Neutrophil (primary cell): ENCODE measurements at regions not wholly inside any gene's neighbourhood (a gene's known extent, or its start where the extent isn't known, plus 50 kb on each side); places are given as distances from the start of the nearest gene placed in this dataset.

Experiments
- H3K27ac ChIP-seq: fragments of 200-600 bp; sonication (generic); 2 replicates; pipeline ENCODE4 v1.5.1; 2016; ENCODE audit warnings: mild to moderate bottlenecking, moderate library complexity
- H3K27me3 ChIP-seq: fragments of 200-600 bp; sonication (generic); 2 replicates; pipeline ENCODE4 v1.6.0; 2016; ENCODE audit warnings: mild to moderate bottlenecking
- H3K36me3 ChIP-seq: fragments of 200-600 bp; sonication (generic); 2 replicates; pipeline ENCODE4 v1.5.1; 2017
- H3K4me1 ChIP-seq, 2 experiments: fragments of 200-600 bp in 1 of 2; sonication (generic) in 1 of 2; 1 replicate in 1 of 2; 2 replicates in 1 of 2; pipeline versions ENCODE4 v1.5.1 to v1.6.1; 2013 to 2016; ENCODE audit warnings: low read depth in 1 of 2, low read length in 1 of 2, mild to moderate bottlenecking in 1 of 2, moderate library complexity in 1 of 2; ENCODE audit not compliant: control insufficient read depth in 1 of 2, insufficient read depth in 1 of 2
- H3K4me3 ChIP-seq, 2 experiments: fragments of 200-600 bp in 1 of 2; sonication (generic) in 1 of 2; 1 replicate in 1 of 2; 2 replicates in 1 of 2; pipeline ENCODE4 v1.5.1; 2013 to 2016; ENCODE audit warnings: low read depth in 1 of 2, low read length in 1 of 2, mild to moderate bottlenecking in 1 of 2, moderate library complexity in 1 of 2
- H3K9me3 ChIP-seq: fragments of 200-600 bp; sonication (generic); 2 replicates; pipeline ENCODE4 v1.5.1; 2016
- TF ChIP-seq, protein P1 (sequence below): fragments of 200-600 bp; sonication (generic); IDR thresholded peaks from 2 replicates; pipeline ENCODE4 v1.5.1; 2016; ENCODE audit warnings: antibody characterized with exemption

- no peak overlapping the region for H3K27ac ChIP-seq
- TF ChIP-seq, protein P1, sequence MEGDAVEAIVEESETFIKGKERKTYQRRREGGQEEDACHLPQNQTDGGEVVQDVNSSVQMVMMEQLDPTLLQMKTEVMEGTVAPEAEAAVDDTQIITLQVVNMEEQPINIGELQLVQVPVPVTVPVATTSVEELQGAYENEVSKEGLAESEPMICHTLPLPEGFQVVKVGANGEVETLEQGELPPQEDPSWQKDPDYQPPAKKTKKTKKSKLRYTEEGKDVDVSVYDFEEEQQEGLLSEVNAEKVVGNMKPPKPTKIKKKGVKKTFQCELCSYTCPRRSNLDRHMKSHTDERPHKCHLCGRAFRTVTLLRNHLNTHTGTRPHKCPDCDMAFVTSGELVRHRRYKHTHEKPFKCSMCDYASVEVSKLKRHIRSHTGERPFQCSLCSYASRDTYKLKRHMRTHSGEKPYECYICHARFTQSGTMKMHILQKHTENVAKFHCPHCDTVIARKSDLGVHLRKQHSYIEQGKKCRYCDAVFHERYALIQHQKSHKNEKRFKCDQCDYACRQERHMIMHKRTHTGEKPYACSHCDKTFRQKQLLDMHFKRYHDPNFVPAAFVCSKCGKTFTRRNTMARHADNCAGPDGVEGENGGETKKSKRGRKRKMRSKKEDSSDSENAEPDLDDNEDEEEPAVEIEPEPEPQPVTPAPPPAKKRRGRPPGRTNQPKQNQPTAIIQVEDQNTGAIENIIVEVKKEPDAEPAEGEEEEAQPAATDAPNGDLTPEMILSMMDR = no peak
- H3K4me3 ChIP-seq = no peak overlapping the region
- no peaks in the 10 kb centered on the region for H3K4me1 ChIP-seq
- no peaks in the 10 kb centered on the region for H3K36me3 ChIP-seq
- peaks cover 52% of the 10 kb centered on the region for H3K27me3 ChIP-seq
- H3K9me3 ChIP-seq = no peaks in the 10 kb centered on the region
Observed at GRCh38 chr4:1473718-1474117, 67.5 kb upstream of the NKX1-1 start.

DNA sequence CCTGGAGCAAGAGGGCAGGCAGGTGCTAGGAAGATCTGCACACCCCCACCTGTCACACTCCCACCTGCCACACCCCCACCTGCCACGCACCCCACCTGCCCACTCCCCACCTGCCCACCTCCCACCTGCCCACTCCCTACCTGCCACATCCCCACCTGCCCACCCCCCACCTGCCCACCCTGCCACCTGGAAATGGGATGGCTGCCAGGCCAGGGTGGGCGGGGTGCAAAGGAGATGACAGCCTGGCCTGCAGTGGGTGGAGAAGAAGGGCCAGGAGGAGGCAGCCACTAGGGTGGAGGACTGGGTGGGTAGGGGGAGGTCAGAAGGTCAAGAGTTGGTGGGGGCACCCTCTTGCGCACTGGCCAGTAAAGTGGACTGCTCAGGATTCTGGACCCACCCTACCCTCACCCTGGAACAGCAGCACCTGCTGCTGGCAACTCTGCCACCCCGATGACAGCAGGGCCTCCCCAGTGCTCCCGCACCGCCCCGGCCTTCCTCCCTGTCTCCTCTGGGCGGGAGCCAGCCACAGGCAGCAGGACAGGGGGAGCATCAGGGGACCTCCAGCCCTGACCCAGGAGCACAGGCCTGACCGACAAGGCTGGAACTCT lies 66.8 kb upstream of the NKX1-1 start:
- TF ChIP-seq, protein P1 = no peak
- no peak overlapping the region for H3K27ac ChIP-seq
- no peak overlapping the region for H3K4me3 ChIP-seq
- no peaks in the 10 kb centered on the region for H3K36me3 ChIP-seq
- H3K9me3 ChIP-seq = no peaks in the 10 kb centered on the region
- H3K4me1 ChIP-seq = no peaks in the 10 kb centered on the region
- H3K27me3 ChIP-seq = peaks cover 52% of the 10 kb centered on the region

- H3K27ac ChIP-seq = no peak overlapping the region
- peaks cover 52% of the 10 kb centered on the region for H3K27me3 ChIP-seq
- H3K36me3 ChIP-seq = no peaks in the 10 kb centered on the region
- H3K4me3 ChIP-seq = no peak overlapping the region
- H3K4me1 ChIP-seq = no peaks in the 10 kb centered on the region
- H3K9me3 ChIP-seq = no peaks in the 10 kb centered on the region
- TF ChIP-seq, protein P1 = no peak
Observed at GRCh38 chr4:1472148-1472797, 66.0 kb upstream of the NKX1-1 start.

GRCh38 chr4:1471443-1472147 lies 65.4 kb upstream of the NKX1-1 start:
- Histone ChIP-seq H3K4me1 (no peaks in the 10 kb centered on the region), H3K9me3 (no peaks in the 10 kb centered on the region), H3K27ac (no peak overlapping the region), H3K27me3 (peaks cover 52% of the 10 kb centered on the region), H3K36me3 (no peaks in the 10 kb centered on the region), H3K4me3 (no peak overlapping the region)
- TF ChIP-seq, protein P1 = no peak

DNA sequence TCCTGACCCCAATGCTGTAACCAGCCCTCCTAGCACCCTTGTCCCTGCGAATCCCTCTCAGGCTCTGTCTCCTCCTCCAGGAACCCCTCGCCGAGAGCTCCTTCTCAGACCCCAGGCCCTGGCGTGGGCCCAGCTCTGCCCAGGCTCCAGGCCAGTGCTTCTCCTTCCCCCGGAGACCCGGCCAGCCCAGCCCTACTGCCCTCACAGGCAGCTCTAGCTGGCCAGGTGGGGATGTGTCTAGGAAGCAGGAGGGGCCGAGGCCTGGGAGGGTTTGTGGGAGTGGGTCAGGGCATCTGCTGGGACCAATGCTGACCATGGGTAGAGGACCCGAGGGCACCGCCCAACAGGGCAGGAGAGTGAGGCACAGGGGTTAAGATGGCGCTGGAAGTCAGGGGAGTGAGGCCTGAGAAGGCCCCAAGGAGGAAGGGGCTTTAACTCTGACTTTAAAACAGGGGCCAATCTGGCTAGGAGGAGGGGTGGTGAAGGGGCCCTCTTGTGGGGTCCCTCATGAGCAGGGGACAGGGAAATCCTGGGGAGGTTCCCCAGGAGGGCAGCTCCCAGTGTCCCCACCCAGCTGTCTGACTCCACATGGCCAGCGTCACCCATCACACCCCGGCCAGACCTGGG lies 64.7 kb upstream of the NKX1-1 start:
- H3K36me3 ChIP-seq = no peaks in the 10 kb centered on the region

More for the DNA sequence above, 64.7 kb upstream of the NKX1-1 start:
- H3K9me3 ChIP-seq = no peaks in the 10 kb centered on the region
- no peak overlapping the region for H3K27ac ChIP-seq
- peaks cover 52% of the 10 kb centered on the region for H3K27me3 ChIP-seq
- no peaks in the 10 kb centered on the region for H3K4me1 ChIP-seq
- TF ChIP-seq, protein P1 = no peak
- H3K4me3 ChIP-seq = no peak overlapping the region
